ENCODE measurements at regions not wholly inside any gene's neighbourhood (a gene's known extent, or its start where the extent isn't known, plus 50 kb on each side); places are given as distances from the start of the nearest gene placed in this dataset.

DNA sequence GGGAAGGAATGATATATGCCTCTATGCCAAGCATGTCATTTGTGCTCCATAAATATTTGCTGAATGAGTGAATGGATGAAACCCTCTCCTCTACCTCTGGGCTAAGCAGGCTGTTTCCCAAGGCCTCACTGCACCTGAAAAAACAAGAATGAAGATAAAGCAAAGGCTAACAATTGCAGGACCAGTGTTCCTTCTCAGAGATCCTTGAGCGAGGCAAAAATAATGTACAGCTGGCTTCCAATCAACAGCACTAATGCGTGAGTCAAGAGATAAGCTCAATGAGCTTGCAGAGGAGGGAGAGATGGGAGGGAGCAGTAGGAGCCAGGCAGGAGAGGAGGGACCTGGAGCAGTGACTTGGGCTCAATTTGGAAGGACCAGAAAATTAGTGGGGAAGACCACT, 144.5 kb upstream of the NFE2L3 start:
- TF ChIP-seq, protein P1, sequence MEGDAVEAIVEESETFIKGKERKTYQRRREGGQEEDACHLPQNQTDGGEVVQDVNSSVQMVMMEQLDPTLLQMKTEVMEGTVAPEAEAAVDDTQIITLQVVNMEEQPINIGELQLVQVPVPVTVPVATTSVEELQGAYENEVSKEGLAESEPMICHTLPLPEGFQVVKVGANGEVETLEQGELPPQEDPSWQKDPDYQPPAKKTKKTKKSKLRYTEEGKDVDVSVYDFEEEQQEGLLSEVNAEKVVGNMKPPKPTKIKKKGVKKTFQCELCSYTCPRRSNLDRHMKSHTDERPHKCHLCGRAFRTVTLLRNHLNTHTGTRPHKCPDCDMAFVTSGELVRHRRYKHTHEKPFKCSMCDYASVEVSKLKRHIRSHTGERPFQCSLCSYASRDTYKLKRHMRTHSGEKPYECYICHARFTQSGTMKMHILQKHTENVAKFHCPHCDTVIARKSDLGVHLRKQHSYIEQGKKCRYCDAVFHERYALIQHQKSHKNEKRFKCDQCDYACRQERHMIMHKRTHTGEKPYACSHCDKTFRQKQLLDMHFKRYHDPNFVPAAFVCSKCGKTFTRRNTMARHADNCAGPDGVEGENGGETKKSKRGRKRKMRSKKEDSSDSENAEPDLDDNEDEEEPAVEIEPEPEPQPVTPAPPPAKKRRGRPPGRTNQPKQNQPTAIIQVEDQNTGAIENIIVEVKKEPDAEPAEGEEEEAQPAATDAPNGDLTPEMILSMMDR (IDR thresholded peaks at IDR 0.05; ENCODE audit: insufficient read depth, low read length) = no peak
- TF ChIP-seq, protein P2, sequence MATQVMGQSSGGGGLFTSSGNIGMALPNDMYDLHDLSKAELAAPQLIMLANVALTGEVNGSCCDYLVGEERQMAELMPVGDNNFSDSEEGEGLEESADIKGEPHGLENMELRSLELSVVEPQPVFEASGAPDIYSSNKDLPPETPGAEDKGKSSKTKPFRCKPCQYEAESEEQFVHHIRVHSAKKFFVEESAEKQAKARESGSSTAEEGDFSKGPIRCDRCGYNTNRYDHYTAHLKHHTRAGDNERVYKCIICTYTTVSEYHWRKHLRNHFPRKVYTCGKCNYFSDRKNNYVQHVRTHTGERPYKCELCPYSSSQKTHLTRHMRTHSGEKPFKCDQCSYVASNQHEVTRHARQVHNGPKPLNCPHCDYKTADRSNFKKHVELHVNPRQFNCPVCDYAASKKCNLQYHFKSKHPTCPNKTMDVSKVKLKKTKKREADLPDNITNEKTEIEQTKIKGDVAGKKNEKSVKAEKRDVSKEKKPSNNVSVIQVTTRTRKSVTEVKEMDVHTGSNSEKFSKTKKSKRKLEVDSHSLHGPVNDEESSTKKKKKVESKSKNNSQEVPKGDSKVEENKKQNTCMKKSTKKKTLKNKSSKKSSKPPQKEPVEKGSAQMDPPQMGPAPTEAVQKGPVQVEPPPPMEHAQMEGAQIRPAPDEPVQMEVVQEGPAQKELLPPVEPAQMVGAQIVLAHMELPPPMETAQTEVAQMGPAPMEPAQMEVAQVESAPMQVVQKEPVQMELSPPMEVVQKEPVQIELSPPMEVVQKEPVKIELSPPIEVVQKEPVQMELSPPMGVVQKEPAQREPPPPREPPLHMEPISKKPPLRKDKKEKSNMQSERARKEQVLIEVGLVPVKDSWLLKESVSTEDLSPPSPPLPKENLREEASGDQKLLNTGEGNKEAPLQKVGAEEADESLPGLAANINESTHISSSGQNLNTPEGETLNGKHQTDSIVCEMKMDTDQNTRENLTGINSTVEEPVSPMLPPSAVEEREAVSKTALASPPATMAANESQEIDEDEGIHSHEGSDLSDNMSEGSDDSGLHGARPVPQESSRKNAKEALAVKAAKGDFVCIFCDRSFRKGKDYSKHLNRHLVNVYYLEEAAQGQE (IDR thresholded peaks at IDR 0.05; ENCODE audit: insufficient replicate concordance, low read depth) = no peak
- no peak for TF ChIP-seq POLR2AphosphoS5 (IDR thresholded peaks at IDR 0.05; ENCODE audit: low read depth)

All from HL-60 (cell line).